HEK293 (cell line): ENCODE measurements at regions not wholly inside any gene's neighbourhood (a gene's known extent, or its start where the extent isn't known, plus 50 kb on each side); places are given as distances from the start of the nearest gene placed in this dataset.

Experiments
- CTCF ChIA-PET: fragments of 350-600 bp; formaldehyde crosslinking; extraction: SDS; loops from one replicate; lab custom pipeline; 2021; ENCODE audit warnings: antibody characterized with exemption; lab: Yijun Ruan, JAX
- POLR2A ChIA-PET: fragments of 300-600 bp; formaldehyde crosslinking; extraction: SDS; loops from one replicate; lab custom pipeline; 2020; ENCODE audit warnings: antibody characterized with exemption, inconsistent platforms; lab: Yijun Ruan, JAX
- H3K27ac ChIP-seq: fragments of 200-500 bp; sonication (Bioruptor generic); 2 replicates; pipeline ENCODE4 v1.5.1; 2014; ENCODE audit warnings: low read depth, low read length, control low read depth, inconsistent platforms; ENCODE audit errors: extremely low read depth
- H3K36me3 ChIP-seq, 2 experiments: fragments of 200-500 bp in 1 of 2; sonication (Bioruptor generic) in 1 of 2; 1 replicate in 1 of 2; 2 replicates in 1 of 2; pipeline ENCODE4 v1.5.1; 2014 to 2017; ENCODE audit warnings: inconsistent platforms in 2 of 2, low read length in 2 of 2; ENCODE audit not compliant: control insufficient read depth in 2 of 2, insufficient read depth in 1 of 2
- H3K4me1 ChIP-seq: fragments of 200-500 bp; sonication (Bioruptor generic); 2 replicates; pipeline ENCODE4 v1.5.1; 2014; ENCODE audit warnings: mild to moderate bottlenecking, low read length, inconsistent platforms; ENCODE audit not compliant: control insufficient read depth, insufficient read depth
- H3K4me3 ChIP-seq: 2 replicates; pipeline ENCODE4 v1.5.1; 2011; ENCODE audit warnings: low read depth, mild to moderate bottlenecking, control low read depth, low read length, moderate library complexity
- H3K9me3 ChIP-seq: fragments of 200-500 bp; sonication (Bioruptor generic); 2 replicates; pipeline ENCODE4 v1.5.1; 2014; ENCODE audit warnings: low read depth, low read length, inconsistent platforms; ENCODE audit not compliant: control insufficient read depth, insufficient read depth
- BCL11A ChIP-seq: fragments of 450-650 bp; formaldehyde crosslinking; IDR thresholded peaks from 2 replicates; pipeline ENCODE4 v1.5.1; 2016; ENCODE audit warnings: low read depth, missing biosample characterization, missing genetic modification characterization
- EGR2 ChIP-seq: fragments of 450-650 bp; formaldehyde crosslinking; IDR thresholded peaks from 2 replicates; pipeline ENCODE4 v1.5.1; 2016; ENCODE audit warnings: low read depth, missing biosample characterization, missing genetic modification characterization
- SALL2 ChIP-seq: fragments of 450-650 bp; formaldehyde crosslinking; IDR thresholded peaks from 2 replicates; pipeline ENCODE4 v1.5.0; 2017; ENCODE audit warnings: missing biosample characterization, mild to moderate bottlenecking, missing genetic modification characterization, borderline replicate concordance
- SCRT2 ChIP-seq: fragments of 450-650 bp; formaldehyde crosslinking; IDR thresholded peaks from 2 replicates; pipeline ENCODE4 v1.5.1; 2016; ENCODE audit warnings: missing biosample characterization, missing genetic modification characterization
- TCF7L2 ChIP-seq: IDR thresholded peaks from 2 replicates; pipeline ENCODE4 v1.6.1; 2011; ENCODE audit warnings: low read depth, mild to moderate bottlenecking, inconsistent platforms, low read length, moderate library complexity, borderline replicate concordance
- ZNF10 ChIP-seq: fragments of 450-650 bp; formaldehyde crosslinking; IDR thresholded peaks from 2 replicates; pipeline ENCODE4 v1.5.1; 2017; ENCODE audit warnings: missing biosample characterization, missing genetic modification characterization
- ZNF214 ChIP-seq: fragments of 450-650 bp; formaldehyde crosslinking; IDR thresholded peaks from 2 replicates; pipeline ENCODE4 v1.5.1; 2017; ENCODE audit warnings: missing biosample characterization, mild to moderate bottlenecking, missing genetic modification characterization, borderline replicate concordance
- ZNF248 ChIP-seq: fragments of 450-650 bp; formaldehyde crosslinking; IDR thresholded peaks from 2 replicates; pipeline ENCODE4 v1.5.1; 2017; ENCODE audit warnings: missing biosample characterization, missing genetic modification characterization
- ZNF341 ChIP-seq: fragments of 450-650 bp; formaldehyde crosslinking; IDR thresholded peaks from 2 replicates; pipeline ENCODE4; 2016; ENCODE audit warnings: low read depth, missing biosample characterization, missing genetic modification characterization
- ZNF37A ChIP-seq: fragments of 450-650 bp; IDR thresholded peaks from 2 replicates; pipeline ENCODE4 v1.5.1; 2018; ENCODE audit warnings: missing biosample characterization, missing genetic modification characterization
- ZNF433 ChIP-seq: fragments of 450-650 bp; formaldehyde crosslinking; IDR thresholded peaks from 2 replicates; pipeline ENCODE4 v1.5.1; 2016; ENCODE audit warnings: missing biosample characterization, missing genetic modification characterization, low read depth
- ZNF549 ChIP-seq: fragments of 450-650 bp; IDR thresholded peaks from 2 replicates; pipeline ENCODE4 v1.5.1; 2018; ENCODE audit warnings: missing biosample characterization, missing genetic modification characterization, mild to moderate bottlenecking, inconsistent platforms, moderate library complexity
- ZNF558 ChIP-seq: fragments of 450-650 bp; formaldehyde crosslinking; IDR thresholded peaks from 2 replicates; pipeline ENCODE4 v1.5.1; 2016; ENCODE audit warnings: missing biosample characterization, missing genetic modification characterization
- ZNF624 ChIP-seq: fragments of 450-650 bp; formaldehyde crosslinking; IDR thresholded peaks from 2 replicates; pipeline ENCODE4 v1.5.1; 2017; ENCODE audit warnings: missing biosample characterization, missing genetic modification characterization
- ZNF658 ChIP-seq: fragments of 450-650 bp; formaldehyde crosslinking; IDR thresholded peaks from 2 replicates; pipeline ENCODE4; 2016; ENCODE audit warnings: missing biosample characterization, missing genetic modification characterization
- ZNF670 ChIP-seq: fragments of 450-650 bp; formaldehyde crosslinking; IDR thresholded peaks from 2 replicates; pipeline ENCODE4 v1.5.1; 2016; ENCODE audit warnings: missing biosample characterization, missing genetic modification characterization, low read depth
- ZNF707 ChIP-seq: fragments of 450-650 bp; formaldehyde crosslinking; IDR thresholded peaks from 2 replicates; pipeline ENCODE4 v1.5.1; 2016; ENCODE audit warnings: missing biosample characterization, missing genetic modification characterization
- ZSCAN30 ChIP-seq: fragments of 450-650 bp; IDR thresholded peaks from 2 replicates; pipeline ENCODE4 v1.5.1; 2018; ENCODE audit warnings: missing biosample characterization, mild to moderate bottlenecking, missing genetic modification characterization, moderate library complexity
- TF ChIP-seq, protein P1 (sequence below): fragments of 450-650 bp; formaldehyde crosslinking; optimal IDR thresholded peaks from 2 replicates; pipeline ENCODE3; 2016; ENCODE audit warnings: missing biosample characterization, mild to moderate bottlenecking, missing genetic modification characterization
- TF ChIP-seq, protein P2 (sequence below): fragments of 450-650 bp; formaldehyde crosslinking; IDR thresholded peaks from 2 replicates; pipeline ENCODE4 v1.5.1; 2016; ENCODE audit warnings: missing biosample characterization, missing genetic modification characterization, borderline replicate concordance
- TF ChIP-seq, protein P3 (sequence below): IDR thresholded peaks from 2 replicates; pipeline ENCODE4 v1.6.1; 2011; ENCODE audit warnings: mild to moderate bottlenecking, low read depth, low read length, borderline replicate concordance

DNA sequence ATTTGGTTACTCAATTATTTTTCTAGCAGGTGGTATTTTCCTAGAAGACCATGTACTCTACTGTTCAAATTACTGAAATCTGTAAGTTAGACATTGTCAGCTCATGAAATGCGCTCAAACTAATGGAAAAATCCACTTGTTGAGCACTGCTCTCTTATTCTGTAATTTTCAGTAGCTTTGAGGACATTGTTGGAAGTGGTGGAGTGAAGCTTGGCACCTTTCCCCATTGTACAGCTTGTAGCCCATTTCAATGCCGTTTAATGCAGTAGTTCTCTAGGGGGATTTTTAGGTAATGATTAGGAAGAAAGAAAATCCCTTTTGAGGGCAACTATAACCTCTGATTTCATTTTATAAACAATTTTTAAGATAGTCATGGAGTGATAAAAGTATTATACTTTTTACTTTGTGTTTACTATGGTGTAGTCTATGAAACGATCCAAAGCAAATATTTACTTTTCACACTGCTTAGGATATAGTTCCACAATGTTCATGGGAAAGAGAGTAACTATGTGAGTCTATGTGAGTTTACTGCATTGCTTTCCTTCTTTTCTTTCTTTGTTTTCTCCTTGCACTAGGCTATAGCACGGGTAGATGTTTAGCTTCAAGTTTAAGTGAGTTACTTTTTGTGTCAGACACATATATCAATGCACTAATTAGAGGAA is 165.8 kb upstream of the ANKH start:
- H3K9me3 ChIP-seq = no peaks in the 10 kb centered on the region
- H3K27ac ChIP-seq = no peak overlapping the region
- no peaks in the 10 kb centered on the region for H3K4me1 ChIP-seq
- TF ChIP-seq ZNF624 (no peak), SCRT2 (tag by site-specific recombination) (peak; percentile 42), TCF7L2 (no peak), ZNF37A (tag by site-specific recombination) (no peak), ZNF433 (tag by site-specific recombination) (no peak)
- TF ChIP-seq, protein P1, sequence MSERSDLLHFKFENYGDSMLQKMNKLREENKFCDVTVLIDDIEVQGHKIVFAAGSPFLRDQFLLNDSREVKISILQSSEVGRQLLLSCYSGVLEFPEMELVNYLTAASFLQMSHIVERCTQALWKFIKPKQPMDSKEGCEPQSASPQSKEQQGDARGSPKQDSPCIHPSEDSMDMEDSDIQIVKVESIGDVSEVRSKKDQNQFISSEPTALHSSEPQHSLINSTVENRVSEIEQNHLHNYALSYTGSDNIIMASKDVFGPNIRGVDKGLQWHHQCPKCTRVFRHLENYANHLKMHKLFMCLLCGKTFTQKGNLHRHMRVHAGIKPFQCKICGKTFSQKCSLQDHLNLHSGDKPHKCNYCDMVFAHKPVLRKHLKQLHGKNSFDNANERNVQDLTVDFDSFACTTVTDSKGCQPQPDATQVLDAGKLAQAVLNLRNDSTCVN = no peak
- no peaks in the 10 kb centered on the region for H3K36me3 ChIP-seq
- POLR2A ChIA-PET = no interaction called here
- CTCF ChIA-PET = interaction anchor here (0.6 kb wide), 1 partner anchor 204 kb away, joined by 3 read pairs; no protein-coding TSS in a partner anchor
- H3K4me3 ChIP-seq = no peak overlapping the region

DNA sequence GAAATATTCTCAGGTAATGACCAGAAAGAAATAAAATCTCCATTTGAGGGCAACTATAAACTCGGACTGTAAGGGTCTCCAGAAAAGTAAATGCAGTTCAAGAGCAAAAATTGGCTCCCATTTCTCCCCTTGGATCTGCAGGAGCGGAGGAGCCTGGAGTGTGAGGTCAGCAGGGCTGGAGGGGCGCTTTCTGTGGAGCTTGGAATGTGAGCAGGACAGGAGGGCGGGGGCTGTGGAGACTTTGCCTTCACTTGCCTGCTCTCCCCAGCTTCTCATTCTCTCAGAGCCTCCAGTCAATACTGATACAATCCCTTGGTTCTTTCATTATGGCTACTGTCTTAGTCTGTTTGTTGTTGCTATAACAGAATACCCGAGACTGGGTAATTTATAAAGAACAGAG is 162.8 kb upstream of the ANKH start:
- TF ChIP-seq, protein P2, sequence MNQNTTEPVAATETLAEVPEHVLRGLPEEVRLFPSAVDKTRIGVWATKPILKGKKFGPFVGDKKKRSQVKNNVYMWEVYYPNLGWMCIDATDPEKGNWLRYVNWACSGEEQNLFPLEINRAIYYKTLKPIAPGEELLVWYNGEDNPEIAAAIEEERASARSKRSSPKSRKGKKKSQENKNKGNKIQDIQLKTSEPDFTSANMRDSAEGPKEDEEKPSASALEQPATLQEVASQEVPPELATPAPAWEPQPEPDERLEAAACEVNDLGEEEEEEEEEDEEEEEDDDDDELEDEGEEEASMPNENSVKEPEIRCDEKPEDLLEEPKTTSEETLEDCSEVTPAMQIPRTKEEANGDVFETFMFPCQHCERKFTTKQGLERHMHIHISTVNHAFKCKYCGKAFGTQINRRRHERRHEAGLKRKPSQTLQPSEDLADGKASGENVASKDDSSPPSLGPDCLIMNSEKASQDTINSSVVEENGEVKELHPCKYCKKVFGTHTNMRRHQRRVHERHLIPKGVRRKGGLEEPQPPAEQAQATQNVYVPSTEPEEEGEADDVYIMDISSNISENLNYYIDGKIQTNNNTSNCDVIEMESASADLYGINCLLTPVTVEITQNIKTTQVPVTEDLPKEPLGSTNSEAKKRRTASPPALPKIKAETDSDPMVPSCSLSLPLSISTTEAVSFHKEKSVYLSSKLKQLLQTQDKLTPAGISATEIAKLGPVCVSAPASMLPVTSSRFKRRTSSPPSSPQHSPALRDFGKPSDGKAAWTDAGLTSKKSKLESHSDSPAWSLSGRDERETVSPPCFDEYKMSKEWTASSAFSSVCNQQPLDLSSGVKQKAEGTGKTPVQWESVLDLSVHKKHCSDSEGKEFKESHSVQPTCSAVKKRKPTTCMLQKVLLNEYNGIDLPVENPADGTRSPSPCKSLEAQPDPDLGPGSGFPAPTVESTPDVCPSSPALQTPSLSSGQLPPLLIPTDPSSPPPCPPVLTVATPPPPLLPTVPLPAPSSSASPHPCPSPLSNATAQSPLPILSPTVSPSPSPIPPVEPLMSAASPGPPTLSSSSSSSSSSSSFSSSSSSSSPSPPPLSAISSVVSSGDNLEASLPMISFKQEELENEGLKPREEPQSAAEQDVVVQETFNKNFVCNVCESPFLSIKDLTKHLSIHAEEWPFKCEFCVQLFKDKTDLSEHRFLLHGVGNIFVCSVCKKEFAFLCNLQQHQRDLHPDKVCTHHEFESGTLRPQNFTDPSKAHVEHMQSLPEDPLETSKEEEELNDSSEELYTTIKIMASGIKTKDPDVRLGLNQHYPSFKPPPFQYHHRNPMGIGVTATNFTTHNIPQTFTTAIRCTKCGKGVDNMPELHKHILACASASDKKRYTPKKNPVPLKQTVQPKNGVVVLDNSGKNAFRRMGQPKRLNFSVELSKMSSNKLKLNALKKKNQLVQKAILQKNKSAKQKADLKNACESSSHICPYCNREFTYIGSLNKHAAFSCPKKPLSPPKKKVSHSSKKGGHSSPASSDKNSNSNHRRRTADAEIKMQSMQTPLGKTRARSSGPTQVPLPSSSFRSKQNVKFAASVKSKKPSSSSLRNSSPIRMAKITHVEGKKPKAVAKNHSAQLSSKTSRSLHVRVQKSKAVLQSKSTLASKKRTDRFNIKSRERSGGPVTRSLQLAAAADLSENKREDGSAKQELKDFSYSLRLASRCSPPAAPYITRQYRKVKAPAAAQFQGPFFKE (tag by site-specific recombination) = no peak
- TF ChIP-seq ZNF549 (tag by site-specific recombination) = no peak
- no peak for TF ChIP-seq ZNF658 (tag by site-specific recombination)
- no peak for TF ChIP-seq ZNF670
- TF ChIP-seq BCL11A = no peak
- TF ChIP-seq ZSCAN30 (tag by site-specific recombination) = no peak
- no peak for TF ChIP-seq ZNF707 (tag by site-specific recombination)
- TF ChIP-seq ZNF341 (tag by site-specific recombination) = no peak
- no peak for TF ChIP-seq ZNF558 (tag by site-specific recombination)
- TF ChIP-seq, protein P3, sequence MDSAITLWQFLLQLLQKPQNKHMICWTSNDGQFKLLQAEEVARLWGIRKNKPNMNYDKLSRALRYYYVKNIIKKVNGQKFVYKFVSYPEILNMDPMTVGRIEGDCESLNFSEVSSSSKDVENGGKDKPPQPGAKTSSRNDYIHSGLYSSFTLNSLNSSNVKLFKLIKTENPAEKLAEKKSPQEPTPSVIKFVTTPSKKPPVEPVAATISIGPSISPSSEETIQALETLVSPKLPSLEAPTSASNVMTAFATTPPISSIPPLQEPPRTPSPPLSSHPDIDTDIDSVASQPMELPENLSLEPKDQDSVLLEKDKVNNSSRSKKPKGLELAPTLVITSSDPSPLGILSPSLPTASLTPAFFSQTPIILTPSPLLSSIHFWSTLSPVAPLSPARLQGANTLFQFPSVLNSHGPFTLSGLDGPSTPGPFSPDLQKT = no peak
- TF ChIP-seq ZNF214 (tag by site-specific recombination) = no peak
- no peak for TF ChIP-seq EGR2
- TF ChIP-seq SCRT2 (tag by site-specific recombination) = no peak
- no peak for TF ChIP-seq ZNF248
- no peak for TF ChIP-seq SALL2
- no peak for TF ChIP-seq ZNF10
- Histone ChIP-seq H3K36me3 (no peaks in the 10 kb centered on the region), H3K4me3 (no peak overlapping the region), H3K9me3 (no peaks in the 10 kb centered on the region), H3K27ac (no peak overlapping the region), H3K4me1 (no peaks in the 10 kb centered on the region)
- ChIA-PET POLR2A (no interaction called here), CTCF (no interaction called here)
